Common myeloid progenitor, CD34-positive (primary cell): ENCODE measurements at regions not wholly inside any gene's neighbourhood (a gene's known extent, or its start where the extent isn't known, plus 50 kb on each side); places are given as distances from the start of the nearest gene placed in this dataset.

Source experiments
- CTCF ChIA-PET: fragments of 350-600 bp; sonication (Branson Sonifier 250); formaldehyde crosslinking; loops from one replicate; lab custom pipeline; 2021; ENCODE audit warnings: antibody characterized with exemption; lab: Charles Lee
- POLR2A ChIA-PET: fragments of 350-600 bp; sonication (Branson Sonifier 250); formaldehyde crosslinking; loops from one replicate; lab custom pipeline; 2021; ENCODE audit warnings: antibody characterized with exemption; lab: Charles Lee
- DNase-seq, 3 donors: peaks; one replicate each; pipeline versions ENCODE4 v3.0.0 to v3.0.0-alpha.2; 2013
- H3K27ac ChIP-seq, 2 experiments: 1 replicate in 1 of 2; 2 replicates in 1 of 2; pipeline ENCODE4 v1.7.0; 2013; ENCODE audit warnings: inconsistent platforms in 2 of 2, low read length in 2 of 2, mild to moderate bottlenecking in 2 of 2, low read depth in 1 of 2, moderate library complexity in 1 of 2; ENCODE audit not compliant: severe bottlenecking in 2 of 2, insufficient read depth in 1 of 2, poor library complexity in 1 of 2
- H3K27me3 ChIP-seq, 5 experiments: replicated peaks in 2 of 5; 1 replicate in 3 of 5; 2 replicates in 2 of 5; pipeline versions ENCODE4 v1.6.1 to v1.7.0; 2013; ENCODE audit warnings: low read length in 4 of 5, mild to moderate bottlenecking in 2 of 5, moderate library complexity in 2 of 5, inconsistent platforms in 1 of 5; ENCODE audit not compliant: insufficient read depth in 5 of 5, control insufficient read depth in 4 of 5
- H3K36me3 ChIP-seq, 4 experiments: 1 replicate in 2 of 4; 2 replicates in 2 of 4; pipeline versions ENCODE4 v1.6.1 to v1.7.0; 2013; ENCODE audit warnings: low read length in 3 of 4, control low read depth in 1 of 4, mild to moderate bottlenecking in 1 of 4; ENCODE audit not compliant: control insufficient read depth in 4 of 4, insufficient read depth in 4 of 4
- H3K4me1 ChIP-seq, 4 experiments: 1 replicate in 3 of 4; 2 replicates in 1 of 4; pipeline versions ENCODE4 v1.6.1 to v1.7.1; 2013; ENCODE audit warnings: low read length in 3 of 4, mild to moderate bottlenecking in 3 of 4, control low read depth in 1 of 4, inconsistent platforms in 1 of 4, moderate library complexity in 1 of 4; ENCODE audit not compliant: control insufficient read depth in 4 of 4, insufficient read depth in 4 of 4; ENCODE audit errors: control extremely low read depth in 1 of 4
- H3K4me3 ChIP-seq, 7 experiments: 1 replicate in 4 of 7; 2 replicates in 3 of 7; pipeline versions ENCODE4 v1.5.1 to v1.7.0; 2013; ENCODE audit warnings: mild to moderate bottlenecking in 7 of 7, low read length in 6 of 7, moderate library complexity in 6 of 7, inconsistent platforms in 2 of 7, low read depth in 2 of 7, control low read depth in 1 of 7; ENCODE audit not compliant: insufficient read depth in 4 of 7, control insufficient read depth in 1 of 7; ENCODE audit errors: extremely low read depth in 1 of 7
- H3K9me3 ChIP-seq, 5 experiments: 1 replicate in 4 of 5; 2 replicates in 1 of 5; pipeline versions ENCODE4 v1.6.1 to v1.7.1; 2013; ENCODE audit warnings: low read length in 4 of 5, mild to moderate bottlenecking in 2 of 5, inconsistent platforms in 1 of 5, low read depth in 1 of 5, moderate library complexity in 1 of 5; ENCODE audit not compliant: control insufficient read depth in 4 of 5, insufficient read depth in 2 of 5; ENCODE audit errors: control extremely low read depth in 1 of 5
- WGBS: methylation state at CpG from one replicate; pipeline ENCODE4 v1.1.5; 2013; ENCODE audit not compliant: insufficient coverage; 5-methylcytosine and 5-hydroxymethylcytosine counted together

- Histone ChIP-seq H3K27ac (no peak overlapping the region), H3K27me3 (no peaks in the 10 kb centered on the region), H3K4me1 (no peaks in the 10 kb centered on the region), H3K9me3 (no peaks in the 10 kb centered on the region), H3K36me3 (no peaks in the 10 kb centered on the region), H3K4me3 (no peak overlapping the region)
- DNase-seq = no peak
- POLR2A ChIA-PET = no interaction called here
- CTCF ChIA-PET = no interaction called here
- WGBS = 90% methylated on average over 3 of the region's 3 CpGs
These were observed 424.0 kb upstream of the BRINP1 start for GRCh38 chr9:119793218-119793617.

- ChIA-PET CTCF (no interaction called here), POLR2A (no interaction called here)
- H3K27me3 ChIP-seq = no peaks in the 10 kb centered on the region
- no peaks in the 10 kb centered on the region for H3K9me3 ChIP-seq
- no peak overlapping the region for H3K27ac ChIP-seq
- 71% methylated on average over 1 of the region's 3 CpGs for WGBS
- no peak for DNase-seq
- H3K36me3 ChIP-seq = no peaks in the 10 kb centered on the region
- H3K4me1 ChIP-seq = no peaks in the 10 kb centered on the region
- H3K4me3 ChIP-seq = no peak overlapping the region
These were observed 423.0 kb upstream of the BRINP1 start for GRCh38 chr9:119792242-119792641.

- WGBS = 60% methylated on average over 1 of the region's 1 CpG
- Histone ChIP-seq H3K4me1 (no peaks in the 10 kb centered on the region), H3K27me3 (no peaks in the 10 kb centered on the region), H3K4me3 (no peak overlapping the region), H3K27ac (no peak overlapping the region), H3K36me3 (no peaks in the 10 kb centered on the region), H3K9me3 (no peaks in the 10 kb centered on the region)
- ChIA-PET CTCF (no interaction called here), POLR2A (no interaction called here)
- DNase-seq = no peak
These were observed 420.8 kb upstream of the BRINP1 start for GRCh38 chr9:119789987-119790386.

- no peak for DNase-seq
- Histone ChIP-seq H3K36me3 (no peaks in the 10 kb centered on the region), H3K27me3 (no peaks in the 10 kb centered on the region), H3K27ac (no peak overlapping the region), H3K4me1 (no peaks in the 10 kb centered on the region), H3K9me3 (no peaks in the 10 kb centered on the region), H3K4me3 (no peak overlapping the region)
- POLR2A ChIA-PET = no interaction called here
- 100% methylated on average over 2 of the region's 2 CpGs for WGBS
- CTCF ChIA-PET = no interaction called here
These were observed 419.7 kb upstream of the BRINP1 start for GRCh38 chr9:119788921-119789320.

GRCh38 chr9:119781886-119782285 is 412.7 kb upstream of the BRINP1 start:
- no peak for DNase-seq
- no peak overlapping the region for H3K27ac ChIP-seq
- no peaks in the 10 kb centered on the region for H3K9me3 ChIP-seq
- ChIA-PET CTCF (no interaction called here), POLR2A (no interaction called here)
- no peaks in the 10 kb centered on the region for H3K36me3 ChIP-seq
- H3K27me3 ChIP-seq = no peaks in the 10 kb centered on the region
- H3K4me3 ChIP-seq = no peak overlapping the region
- H3K4me1 ChIP-seq = no peaks in the 10 kb centered on the region

GRCh38 chr9:119775410-119775809 is 406.2 kb upstream of the BRINP1 start:
- ChIA-PET CTCF (no interaction called here), POLR2A (no interaction called here)
- 74% methylated on average over 3 of the region's 3 CpGs for WGBS
- no peak overlapping the region for H3K27ac ChIP-seq
- H3K4me3 ChIP-seq = no peak overlapping the region
- no peak for DNase-seq
- no peaks in the 10 kb centered on the region for H3K9me3 ChIP-seq
- H3K27me3 ChIP-seq = no peaks in the 10 kb centered on the region
- no peaks in the 10 kb centered on the region for H3K4me1 ChIP-seq
- H3K36me3 ChIP-seq = no peaks in the 10 kb centered on the region

- Histone ChIP-seq H3K27ac (no peak overlapping the region), H3K36me3 (no peaks in the 10 kb centered on the region), H3K9me3 (no peaks in the 10 kb centered on the region), H3K4me1 (no peaks in the 10 kb centered on the region), H3K4me3 (no peak overlapping the region), H3K27me3 (no peaks in the 10 kb centered on the region)
- no peak for DNase-seq
- CTCF ChIA-PET = no interaction called here
- POLR2A ChIA-PET = no interaction called here
- WGBS = no CpG with 5 or more reads among the region's 2 CpGs
These were observed 404.6 kb upstream of the BRINP1 start for GRCh38 chr9:119773823-119774222.
